ENCODE measurements at regions not wholly inside any gene's neighbourhood (a gene's known extent, or its start where the extent isn't known, plus 50 kb on each side); places are given as distances from the start of the nearest gene placed in this dataset.

DNA sequence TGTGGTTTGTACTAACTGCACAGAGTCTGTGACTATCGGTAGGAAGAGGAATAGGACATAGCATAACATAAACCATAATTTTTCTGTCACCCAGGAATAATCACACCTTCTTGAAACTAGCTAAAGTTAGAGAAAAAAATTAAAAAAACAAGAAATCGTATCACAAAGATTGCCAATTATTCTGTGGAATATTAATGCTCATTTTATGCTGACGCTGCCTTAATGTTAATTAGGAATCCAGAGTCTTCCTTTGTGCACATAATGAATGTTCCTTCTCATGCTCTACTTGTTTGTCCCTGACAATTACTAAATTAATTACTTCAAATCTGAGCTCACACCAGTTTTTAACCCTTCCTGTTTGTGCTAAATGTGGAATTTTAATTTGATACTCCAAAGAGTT, 772.7 kb upstream of the EPHA5 start:
- H3K27me3 ChIP-seq (ENCODE audit: control insufficient read depth, insufficient read depth, low read length): no peaks in the 10 kb centered on the region
- H3K9ac ChIP-seq (ENCODE audit: low read length): no peak overlapping the region
- no peaks in the 10 kb centered on the region for H3K36me3 ChIP-seq (ENCODE audit: control insufficient read depth, insufficient read depth, low read length)
- H3K4me3 ChIP-seq (ENCODE audit: low read depth, low read length): no peak overlapping the region
- H3K4me1 ChIP-seq (ENCODE audit: control insufficient read depth, insufficient read depth, low read length): peaks cover 5% of the 10 kb centered on the region; the same call in 1 of the 2 replicates
- no peaks in the 10 kb centered on the region for H3K9me3 ChIP-seq (ENCODE audit: control insufficient read depth, insufficient read depth, low read depth, low read length)
- H3K27ac ChIP-seq (ENCODE audit: low read depth, low read length): no peak overlapping the region

DNA sequence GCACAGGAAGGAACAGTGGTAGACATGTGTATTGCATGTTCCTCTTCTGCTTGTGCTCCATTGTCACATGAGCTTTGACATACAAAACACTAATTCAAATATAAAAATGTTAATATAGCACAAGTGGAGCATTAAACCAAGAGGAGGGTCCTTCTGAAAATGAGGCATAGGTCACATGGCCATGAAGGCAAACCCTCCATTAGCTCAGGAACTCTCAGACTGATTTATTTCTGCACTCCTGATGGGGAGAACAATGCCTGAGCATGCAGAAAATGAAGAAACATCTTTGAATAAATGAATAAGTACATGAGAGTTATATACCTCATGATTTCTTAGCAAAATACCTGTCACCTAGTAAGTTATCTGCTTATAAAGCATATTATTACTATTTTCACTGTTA, 769.2 kb upstream of the EPHA5 start:
- no peak overlapping the region for H3K27ac ChIP-seq (ENCODE audit: low read depth, low read length)

DNA sequence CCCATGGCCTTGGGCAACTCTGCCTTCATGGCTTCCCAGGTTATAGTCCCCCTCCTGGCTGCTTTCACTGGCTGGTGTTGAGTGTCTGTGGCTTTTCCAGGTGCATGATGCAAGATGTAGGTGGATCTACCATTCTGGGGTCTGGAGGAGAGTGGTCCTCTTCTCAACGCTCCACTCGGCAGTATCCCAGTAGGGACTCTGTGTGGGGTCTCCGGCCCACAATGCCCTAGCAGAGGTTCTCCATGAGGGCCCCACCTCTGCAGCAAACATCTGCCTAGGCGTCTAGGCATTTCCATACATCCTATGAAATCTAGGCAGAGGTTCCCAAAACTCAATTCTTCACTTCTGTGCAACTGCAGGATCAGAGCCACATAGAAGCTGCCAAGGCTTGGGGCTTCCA, 763.4 kb upstream of the EPHA5 start:
- no peak overlapping the region for H3K4me3 ChIP-seq (ENCODE audit: low read depth, low read length)
- H3K4me1 ChIP-seq (ENCODE audit: control insufficient read depth, insufficient read depth, low read length): no peaks in the 10 kb centered on the region
- no peak overlapping the region for H3K9ac ChIP-seq (ENCODE audit: low read length)
- no peak overlapping the region for H3K27ac ChIP-seq (ENCODE audit: low read depth, low read length)
- H3K36me3 ChIP-seq (ENCODE audit: control insufficient read depth, insufficient read depth, low read length): no peaks in the 10 kb centered on the region
- H3K27me3 ChIP-seq (ENCODE audit: control insufficient read depth, insufficient read depth, low read length): no peaks in the 10 kb centered on the region
- H3K9me3 ChIP-seq (ENCODE audit: control insufficient read depth, insufficient read depth, low read depth, low read length): no peaks in the 10 kb centered on the region

More for the DNA sequence above, 769.2 kb upstream of the EPHA5 start:
- H3K9me3 ChIP-seq (ENCODE audit: control insufficient read depth, insufficient read depth, low read depth, low read length): no peaks in the 10 kb centered on the region
- H3K36me3 ChIP-seq (ENCODE audit: control insufficient read depth, insufficient read depth, low read length): no peaks in the 10 kb centered on the region
- peaks cover 5% of the 10 kb centered on the region; the same call in 1 of the 2 replicates for H3K4me1 ChIP-seq (ENCODE audit: control insufficient read depth, insufficient read depth, low read length)
- H3K9ac ChIP-seq (ENCODE audit: low read length): no peak overlapping the region
- H3K4me3 ChIP-seq (ENCODE audit: low read depth, low read length): no peak overlapping the region
- H3K27me3 ChIP-seq (ENCODE audit: control insufficient read depth, insufficient read depth, low read length): no peaks in the 10 kb centered on the region

DNA sequence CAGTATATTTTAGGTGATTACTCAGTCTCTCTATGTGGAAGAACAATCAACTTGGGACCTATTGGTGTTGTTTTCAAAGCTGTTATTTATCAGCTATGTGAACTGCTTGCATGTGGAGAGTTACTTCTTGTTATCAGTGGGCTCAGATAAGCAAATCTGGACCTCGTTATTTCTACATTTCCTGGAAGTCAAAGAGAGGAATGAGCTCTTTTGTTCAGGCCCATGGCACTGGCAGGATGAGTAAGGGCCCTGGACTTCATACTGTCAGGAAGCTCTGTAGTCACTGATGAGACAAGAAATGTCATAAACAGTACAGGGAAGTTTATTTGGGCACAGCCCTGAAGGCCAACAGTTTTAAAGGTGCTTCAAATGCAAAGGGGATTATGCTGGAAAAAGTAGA, 760.6 kb upstream of the EPHA5 start:
- no peaks in the 10 kb centered on the region for H3K4me1 ChIP-seq (ENCODE audit: control insufficient read depth, insufficient read depth, low read length)
- H3K27ac ChIP-seq (ENCODE audit: low read depth, low read length): no peak overlapping the region; the same call in 1 of the 2 replicates
- H3K9me3 ChIP-seq (ENCODE audit: control insufficient read depth, insufficient read depth, low read depth, low read length): no peaks in the 10 kb centered on the region
- no peak overlapping the region for H3K4me3 ChIP-seq (ENCODE audit: low read depth, low read length)
- no peak overlapping the region for H3K9ac ChIP-seq (ENCODE audit: low read length)
- no peaks in the 10 kb centered on the region for H3K27me3 ChIP-seq (ENCODE audit: control insufficient read depth, insufficient read depth, low read length)
- no peaks in the 10 kb centered on the region for H3K36me3 ChIP-seq (ENCODE audit: control insufficient read depth, insufficient read depth, low read length)

DNA sequence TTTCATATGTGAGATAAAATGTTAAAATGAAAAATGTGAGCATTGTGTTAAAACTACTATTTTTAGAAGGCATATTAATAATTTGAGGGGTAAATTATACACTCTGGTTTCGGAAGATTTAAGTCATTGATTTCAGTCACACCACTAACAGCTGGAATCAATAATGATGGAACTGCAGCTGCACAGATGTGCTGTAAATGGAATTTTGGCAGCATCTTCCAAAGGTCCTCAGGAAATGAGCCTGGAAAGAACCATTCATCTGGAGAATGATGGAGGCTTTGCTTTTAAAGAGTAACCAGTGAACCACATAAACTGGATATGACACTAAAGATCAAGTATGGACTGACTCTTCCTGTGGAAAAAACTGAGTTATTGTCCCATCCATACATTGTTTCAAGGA, 759.0 kb upstream of the EPHA5 start:
- Histone ChIP-seq H3K4me3 (ENCODE audit: low read depth, low read length) (no peak overlapping the region), H3K4me1 (ENCODE audit: control insufficient read depth, insufficient read depth, low read length) (no peaks in the 10 kb centered on the region), H3K9me3 (ENCODE audit: control insufficient read depth, insufficient read depth, low read depth, low read length) (no peaks in the 10 kb centered on the region), H3K36me3 (ENCODE audit: control insufficient read depth, insufficient read depth, low read length) (no peaks in the 10 kb centered on the region), H3K27me3 (ENCODE audit: control insufficient read depth, insufficient read depth, low read length) (no peaks in the 10 kb centered on the region), H3K9ac (ENCODE audit: low read length) (no peak overlapping the region), H3K27ac (ENCODE audit: low read depth, low read length) (no peak overlapping the region)

DNA sequence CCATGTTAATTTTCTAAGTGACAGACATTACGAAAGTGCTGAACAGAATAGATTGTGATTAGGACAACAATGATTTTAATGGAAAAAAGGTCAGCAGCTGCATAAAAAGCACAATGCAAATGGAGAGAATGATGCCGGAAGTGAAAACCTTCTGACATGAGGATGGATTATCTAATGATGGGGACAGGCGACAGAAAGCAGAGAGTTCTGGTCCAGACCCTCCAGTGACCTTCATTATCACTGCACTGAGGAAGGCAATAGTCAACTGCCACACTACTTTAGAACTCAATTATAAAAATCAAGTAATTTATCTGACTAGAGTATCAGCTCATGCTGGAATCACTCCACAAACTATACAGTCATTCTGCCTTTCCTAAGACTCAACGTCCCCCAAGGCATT, 746.1 kb upstream of the EPHA5 start:
- Histone ChIP-seq H3K27me3 (ENCODE audit: control insufficient read depth, insufficient read depth, low read length) (no peaks in the 10 kb centered on the region), H3K4me3 (ENCODE audit: low read depth, low read length) (no peak overlapping the region), H3K27ac (ENCODE audit: low read depth, low read length) (no peak overlapping the region), H3K4me1 (ENCODE audit: control insufficient read depth, insufficient read depth, low read length) (no peaks in the 10 kb centered on the region), H3K36me3 (ENCODE audit: control insufficient read depth, insufficient read depth, low read length) (no peaks in the 10 kb centered on the region), H3K9me3 (ENCODE audit: control insufficient read depth, insufficient read depth, low read depth, low read length) (0 out of 2 replicates have a peak, but pooled peaks cover 2% of the 10 kb centered on the region), H3K9ac (ENCODE audit: low read length) (no peak overlapping the region)

DNA sequence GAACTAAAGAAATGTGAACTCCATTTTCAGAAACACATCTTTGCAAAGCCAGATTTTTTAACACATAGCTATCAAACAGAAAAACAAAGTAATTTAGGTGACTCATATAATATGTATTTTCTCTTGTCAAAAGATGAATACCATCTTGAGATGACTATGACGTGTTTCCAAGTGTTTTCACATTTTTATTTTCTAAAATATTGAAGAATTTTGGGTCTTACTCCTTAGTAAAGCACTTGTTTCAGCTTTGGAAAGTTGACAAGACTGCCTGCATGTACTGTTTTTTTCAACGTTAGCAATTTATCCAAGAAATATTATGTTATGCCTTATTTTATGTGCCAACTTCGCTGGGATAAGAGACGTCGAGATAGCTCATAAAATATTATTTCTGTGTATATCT, 733.9 kb upstream of the EPHA5 start:
- Histone ChIP-seq H3K36me3 (ENCODE audit: control insufficient read depth, insufficient read depth, low read length) (no peaks in the 10 kb centered on the region), H3K27me3 (ENCODE audit: control insufficient read depth, insufficient read depth, low read length) (no peaks in the 10 kb centered on the region), H3K9me3 (ENCODE audit: control insufficient read depth, insufficient read depth, low read depth, low read length) (no peaks in the 10 kb centered on the region), H3K4me3 (ENCODE audit: low read depth, low read length) (no peak overlapping the region), H3K27ac (ENCODE audit: low read depth, low read length) (no peak overlapping the region), H3K4me1 (ENCODE audit: control insufficient read depth, insufficient read depth, low read length) (no peaks in the 10 kb centered on the region), H3K9ac (ENCODE audit: low read length) (no peak overlapping the region)

DNA sequence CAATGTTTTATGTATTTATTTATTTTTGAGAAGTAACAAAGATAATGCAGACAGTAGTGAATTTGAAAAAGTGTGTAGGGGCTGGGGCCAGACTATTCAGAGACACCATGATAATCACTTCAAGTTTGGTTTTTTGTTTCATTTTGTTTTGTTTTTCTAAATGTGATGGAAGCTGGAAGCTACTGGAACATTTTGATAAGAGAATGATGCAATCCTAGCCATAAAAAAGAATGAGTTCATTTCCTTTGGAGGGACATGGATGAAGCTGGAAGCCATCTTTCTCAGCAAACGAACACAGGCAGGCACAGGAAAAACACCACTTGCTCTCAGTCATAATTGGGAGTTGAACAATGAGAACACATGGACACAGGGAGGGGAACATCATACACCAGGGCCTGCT, 706.6 kb upstream of the EPHA5 start:
- H3K27ac ChIP-seq (ENCODE audit: low read depth, low read length): no peak overlapping the region
- no peaks in the 10 kb centered on the region for H3K4me1 ChIP-seq (ENCODE audit: control insufficient read depth, insufficient read depth, low read length)
- H3K4me3 ChIP-seq (ENCODE audit: low read depth, low read length): no peak overlapping the region
- no peaks in the 10 kb centered on the region for H3K9me3 ChIP-seq (ENCODE audit: control insufficient read depth, insufficient read depth, low read depth, low read length)
- H3K36me3 ChIP-seq (ENCODE audit: control insufficient read depth, insufficient read depth, low read length): no peaks in the 10 kb centered on the region
- no peak overlapping the region for H3K9ac ChIP-seq (ENCODE audit: low read length)
- no peaks in the 10 kb centered on the region for H3K27me3 ChIP-seq (ENCODE audit: control insufficient read depth, insufficient read depth, low read length)

DNA sequence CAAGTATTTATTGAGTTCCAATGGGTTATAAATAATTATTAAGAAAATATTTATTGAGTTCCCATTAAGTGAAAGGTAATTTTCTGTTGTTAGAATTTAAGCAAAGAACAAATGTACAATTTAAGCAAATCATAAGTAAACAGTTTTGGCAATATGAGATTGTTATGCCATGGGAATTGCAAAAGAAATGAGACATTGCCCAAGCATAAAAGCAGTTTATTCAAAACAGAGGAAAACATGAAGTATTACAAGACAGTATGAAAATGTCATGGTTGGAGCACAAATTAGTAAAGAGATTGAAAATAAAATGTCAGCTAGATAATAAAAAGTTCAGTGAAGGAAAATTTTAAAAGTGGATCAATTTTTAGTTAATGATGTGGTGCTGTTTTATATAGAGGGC, 706.1 kb upstream of the EPHA5 start:
- Histone ChIP-seq H3K9me3 (ENCODE audit: control insufficient read depth, insufficient read depth, low read depth, low read length) (no peaks in the 10 kb centered on the region), H3K36me3 (ENCODE audit: control insufficient read depth, insufficient read depth, low read length) (no peaks in the 10 kb centered on the region), H3K9ac (ENCODE audit: low read length) (no peak overlapping the region), H3K27ac (ENCODE audit: low read depth, low read length) (no peak overlapping the region), H3K27me3 (ENCODE audit: control insufficient read depth, insufficient read depth, low read length) (no peaks in the 10 kb centered on the region), H3K4me1 (ENCODE audit: control insufficient read depth, insufficient read depth, low read length) (no peaks in the 10 kb centered on the region), H3K4me3 (ENCODE audit: low read depth, low read length) (no peak overlapping the region)

DNA sequence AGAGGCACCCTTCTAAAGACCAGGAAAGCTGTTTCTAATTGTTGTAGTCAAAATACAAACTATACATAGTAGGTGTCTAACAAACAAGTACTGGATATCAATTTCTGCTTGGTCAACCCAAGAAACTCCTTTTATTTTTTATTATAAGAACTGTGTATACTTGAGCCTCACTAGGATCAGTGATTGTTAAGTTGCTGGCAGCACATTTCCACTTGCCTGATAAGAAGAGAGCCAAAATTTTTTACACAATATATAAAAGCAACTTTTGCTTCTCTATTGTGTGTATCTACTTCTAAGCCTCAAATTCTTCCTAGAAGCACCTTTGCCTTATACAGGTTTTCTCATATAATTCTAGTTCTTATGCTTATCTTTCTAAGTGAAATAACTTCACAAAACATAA, 703.0 kb upstream of the EPHA5 start:
- no peaks in the 10 kb centered on the region for H3K9me3 ChIP-seq (ENCODE audit: control insufficient read depth, insufficient read depth, low read depth, low read length)
- H3K9ac ChIP-seq (ENCODE audit: low read length): no peak overlapping the region
- no peaks in the 10 kb centered on the region for H3K36me3 ChIP-seq (ENCODE audit: control insufficient read depth, insufficient read depth, low read length)
- H3K4me1 ChIP-seq (ENCODE audit: control insufficient read depth, insufficient read depth, low read length): no peaks in the 10 kb centered on the region
- no peaks in the 10 kb centered on the region for H3K27me3 ChIP-seq (ENCODE audit: control insufficient read depth, insufficient read depth, low read length)
- no peak overlapping the region for H3K4me3 ChIP-seq (ENCODE audit: low read depth, low read length)
- no peak overlapping the region for H3K27ac ChIP-seq (ENCODE audit: low read depth, low read length)

DNA sequence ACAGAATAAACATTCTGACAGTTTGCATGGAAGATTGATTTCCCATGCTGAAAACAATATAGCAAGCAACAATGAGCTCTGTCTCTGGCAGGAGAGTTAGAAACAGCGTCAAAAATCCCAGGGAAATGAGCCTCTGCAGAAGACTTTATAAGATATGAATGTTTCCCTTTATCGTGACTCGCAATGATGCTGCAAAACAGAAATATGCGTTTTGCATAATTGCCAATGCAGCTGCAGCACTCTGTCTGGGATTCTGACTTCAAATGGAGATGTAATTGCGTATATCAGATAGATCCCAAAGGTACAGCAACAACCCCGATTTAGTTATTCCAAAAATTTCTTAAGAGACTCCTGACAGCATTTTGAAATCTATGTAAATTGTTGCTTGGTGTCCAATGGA, 702.4 kb upstream of the EPHA5 start:
- no peaks in the 10 kb centered on the region for H3K9me3 ChIP-seq (ENCODE audit: control insufficient read depth, insufficient read depth, low read depth, low read length)
- H3K4me3 ChIP-seq (ENCODE audit: low read depth, low read length): no peak overlapping the region
- H3K27ac ChIP-seq (ENCODE audit: low read depth, low read length): no peak overlapping the region
- no peak overlapping the region for H3K9ac ChIP-seq (ENCODE audit: low read length)
- H3K27me3 ChIP-seq (ENCODE audit: control insufficient read depth, insufficient read depth, low read length): no peaks in the 10 kb centered on the region
- no peaks in the 10 kb centered on the region for H3K4me1 ChIP-seq (ENCODE audit: control insufficient read depth, insufficient read depth, low read length)
- H3K36me3 ChIP-seq (ENCODE audit: control insufficient read depth, insufficient read depth, low read length): no peaks in the 10 kb centered on the region

DNA sequence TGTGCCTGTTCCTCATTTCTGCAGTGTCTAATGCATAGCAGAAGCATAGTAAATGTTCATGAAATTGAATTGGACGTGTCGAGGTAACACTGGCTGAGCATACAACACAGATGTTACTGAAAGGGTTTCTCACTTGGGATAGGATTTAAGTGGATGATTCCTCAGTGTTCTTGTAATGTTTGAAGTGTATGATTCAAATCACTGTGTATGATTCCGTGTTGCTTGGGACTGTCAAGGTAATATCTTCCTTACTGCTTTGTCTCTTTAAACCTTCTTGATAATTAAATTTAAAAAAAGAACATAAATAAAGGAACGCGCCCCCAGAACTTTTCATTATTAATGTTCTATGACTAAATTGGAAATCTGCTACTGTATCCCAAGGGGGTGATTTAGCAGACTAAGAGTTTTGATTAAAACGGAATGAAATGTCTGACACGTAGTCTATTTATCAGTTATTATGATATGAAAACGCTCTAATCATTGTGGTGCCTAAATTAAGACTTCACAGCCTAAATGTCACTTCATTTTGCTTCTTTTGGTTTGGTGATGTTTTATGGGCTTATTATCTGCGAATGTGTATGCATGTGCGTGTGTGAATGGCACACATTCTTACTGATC, 696.9 kb upstream of the EPHA5 start:
- H3K4me3 ChIP-seq (ENCODE audit: low read depth, low read length): no peak overlapping the region
- no peaks in the 10 kb centered on the region for H3K27me3 ChIP-seq (ENCODE audit: control insufficient read depth, insufficient read depth, low read length)
- no peak overlapping the region for H3K27ac ChIP-seq (ENCODE audit: low read depth, low read length)
- H3K9ac ChIP-seq (ENCODE audit: low read length): no peak overlapping the region
- H3K4me1 ChIP-seq (ENCODE audit: control insufficient read depth, insufficient read depth, low read length): no peaks in the 10 kb centered on the region
- H3K9me3 ChIP-seq (ENCODE audit: control insufficient read depth, insufficient read depth, low read depth, low read length): no peaks in the 10 kb centered on the region
- no peaks in the 10 kb centered on the region for H3K36me3 ChIP-seq (ENCODE audit: control insufficient read depth, insufficient read depth, low read length)
